ENCODE measurements at regions not wholly inside any gene's neighbourhood (a gene's known extent, or its start where the extent isn't known, plus 50 kb on each side); places are given as distances from the start of the nearest gene placed in this dataset.

DNA sequence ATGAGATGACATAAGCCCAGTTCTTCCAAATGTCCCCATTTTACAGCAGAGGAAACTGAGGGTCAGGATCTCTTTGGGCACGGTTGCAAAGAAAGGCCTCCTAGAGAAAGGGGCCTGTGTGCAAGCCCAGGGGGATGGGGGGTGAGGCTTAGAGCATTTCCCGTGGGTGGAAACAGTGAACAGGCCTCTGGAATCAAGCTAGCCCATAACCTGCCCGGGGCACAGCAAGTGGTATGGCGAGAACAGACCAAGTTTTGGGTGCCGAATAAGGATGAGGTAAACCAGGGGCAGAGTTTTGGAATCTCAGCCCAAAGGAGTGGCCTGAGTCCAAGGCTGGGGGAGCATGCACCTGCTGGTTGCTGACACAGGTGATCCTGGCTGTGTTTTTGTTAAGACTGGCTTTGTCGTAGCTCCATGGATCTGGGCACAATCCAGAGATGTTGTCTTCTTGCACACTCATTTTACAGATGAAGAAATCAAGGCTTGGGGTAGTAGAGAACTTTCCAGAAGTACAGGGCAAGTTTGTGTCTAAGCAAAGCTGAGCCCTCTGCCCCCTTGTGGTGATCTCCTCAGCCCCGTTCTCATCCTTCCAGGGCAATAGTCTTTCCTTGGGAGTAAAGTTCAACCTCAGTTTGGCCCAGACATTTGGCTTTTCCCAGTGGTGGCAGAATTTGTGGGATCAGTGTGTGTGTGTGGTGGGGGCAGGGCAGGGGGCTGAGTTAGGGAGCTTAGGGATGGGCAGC is 53.5 kb upstream of the MYEOV start:
- TF ChIP-seq, protein P1, sequence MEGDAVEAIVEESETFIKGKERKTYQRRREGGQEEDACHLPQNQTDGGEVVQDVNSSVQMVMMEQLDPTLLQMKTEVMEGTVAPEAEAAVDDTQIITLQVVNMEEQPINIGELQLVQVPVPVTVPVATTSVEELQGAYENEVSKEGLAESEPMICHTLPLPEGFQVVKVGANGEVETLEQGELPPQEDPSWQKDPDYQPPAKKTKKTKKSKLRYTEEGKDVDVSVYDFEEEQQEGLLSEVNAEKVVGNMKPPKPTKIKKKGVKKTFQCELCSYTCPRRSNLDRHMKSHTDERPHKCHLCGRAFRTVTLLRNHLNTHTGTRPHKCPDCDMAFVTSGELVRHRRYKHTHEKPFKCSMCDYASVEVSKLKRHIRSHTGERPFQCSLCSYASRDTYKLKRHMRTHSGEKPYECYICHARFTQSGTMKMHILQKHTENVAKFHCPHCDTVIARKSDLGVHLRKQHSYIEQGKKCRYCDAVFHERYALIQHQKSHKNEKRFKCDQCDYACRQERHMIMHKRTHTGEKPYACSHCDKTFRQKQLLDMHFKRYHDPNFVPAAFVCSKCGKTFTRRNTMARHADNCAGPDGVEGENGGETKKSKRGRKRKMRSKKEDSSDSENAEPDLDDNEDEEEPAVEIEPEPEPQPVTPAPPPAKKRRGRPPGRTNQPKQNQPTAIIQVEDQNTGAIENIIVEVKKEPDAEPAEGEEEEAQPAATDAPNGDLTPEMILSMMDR (conservative IDR thresholded peaks at IDR 0.05; ENCODE audit: low read depth in 2 of 2): peak; percentile 63 to 74
- no peak for TF ChIP-seq EZH2 (IDR thresholded peaks at IDR 0.05; ENCODE audit: low read depth, unreplicated experiment)
- no peak for TF ChIP-seq CREB1 (CRISPR knock-in tag; IDR thresholded peaks at IDR 0.05; ENCODE audit: low read depth)
- TF ChIP-seq REST (IDR thresholded peaks at IDR 0.05; ENCODE audit: unreplicated experiment): no peak
- TF ChIP-seq POLR2AphosphoS5 (IDR thresholded peaks at IDR 0.05; ENCODE audit: low read depth): no peak
- TF ChIP-seq, protein P2, sequence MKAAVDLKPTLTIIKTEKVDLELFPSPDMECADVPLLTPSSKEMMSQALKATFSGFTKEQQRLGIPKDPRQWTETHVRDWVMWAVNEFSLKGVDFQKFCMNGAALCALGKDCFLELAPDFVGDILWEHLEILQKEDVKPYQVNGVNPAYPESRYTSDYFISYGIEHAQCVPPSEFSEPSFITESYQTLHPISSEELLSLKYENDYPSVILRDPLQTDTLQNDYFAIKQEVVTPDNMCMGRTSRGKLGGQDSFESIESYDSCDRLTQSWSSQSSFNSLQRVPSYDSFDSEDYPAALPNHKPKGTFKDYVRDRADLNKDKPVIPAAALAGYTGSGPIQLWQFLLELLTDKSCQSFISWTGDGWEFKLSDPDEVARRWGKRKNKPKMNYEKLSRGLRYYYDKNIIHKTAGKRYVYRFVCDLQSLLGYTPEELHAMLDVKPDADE (IDR thresholded peaks at IDR 0.05): no peak
- no peak for TF ChIP-seq NANOG (IDR thresholded peaks at IDR 0.05; ENCODE audit: borderline replicate concordance)
- TF ChIP-seq JUNB (IDR thresholded peaks at IDR 0.05; ENCODE audit: unreplicated experiment): no peak
- TF ChIP-seq EZH2phosphoT487 (IDR thresholded peaks at IDR 0.05; ENCODE audit: unreplicated experiment): no peak

Data from GM23338 (cell line).